HG03064 (cell line): ENCODE measurements at regions not wholly inside any gene's neighbourhood (a gene's known extent, or its start where the extent isn't known, plus 50 kb on each side); places are given as distances from the start of the nearest gene placed in this dataset.

Source experiments
- ATAC-seq: cut with Tn5 transposase; IDR thresholded peaks from one replicate; pipeline ENCODE4 v1.9.1; 2021; ENCODE audit warnings: low read depth; ENCODE audit not compliant: unreplicated experiment

- no peak for ATAC-seq
Measured at GRCh38 chr3:31002730-31003129, 108.3 kb upstream of the GADL1 start.

- no peak for ATAC-seq
Measured at GRCh38 chr3:31004025-31004678, 109.7 kb upstream of the GADL1 start.

- no peak for ATAC-seq
Measured at GRCh38 chr3:31008994-31009393, 114.5 kb upstream of the GADL1 start.

- no peak for ATAC-seq
Measured at GRCh38 chr3:31009881-31010280, 115.4 kb upstream of the GADL1 start.

- no peak for ATAC-seq
Measured at GRCh38 chr3:31010491-31010890, 116.0 kb upstream of the GADL1 start.

- ATAC-seq: no peak
Measured at GRCh38 chr3:31011380-31011779, 116.9 kb upstream of the GADL1 start.

GRCh38 chr3:31013090-31013489 is 118.6 kb upstream of the GADL1 start:
- ATAC-seq: no peak

GRCh38 chr3:31013843-31014242 is 119.4 kb upstream of the GADL1 start:
- ATAC-seq: no peak

- ATAC-seq: no peak
Measured at GRCh38 chr3:31014317-31015040, 120.0 kb upstream of the GADL1 start.

- ATAC-seq: no peak
Measured at GRCh38 chr3:31016196-31016595, 121.7 kb upstream of the GADL1 start.

- ATAC-seq: no peak
Measured at GRCh38 chr3:31022716-31023115, 128.3 kb upstream of the GADL1 start.

GRCh38 chr3:31025541-31025940 is 131.1 kb upstream of the GADL1 start:
- no peak for ATAC-seq

- no peak for ATAC-seq
Measured at GRCh38 chr3:31027191-31027761, 132.8 kb upstream of the GADL1 start.

GRCh38 chr3:31027914-31028313 is 133.5 kb upstream of the GADL1 start:
- ATAC-seq: no peak

- ATAC-seq: no peak
Measured at GRCh38 chr3:31028766-31029165, 134.3 kb upstream of the GADL1 start.

- ATAC-seq: no peak
Measured at GRCh38 chr3:31029706-31030105, 135.2 kb upstream of the GADL1 start.

GRCh38 chr3:31035681-31036080 is 141.2 kb upstream of the GADL1 start:
- ATAC-seq: no peak

- no peak for ATAC-seq
Measured at GRCh38 chr3:31038086-31038739, 143.8 kb upstream of the GADL1 start.

- no peak for ATAC-seq
Measured at GRCh38 chr3:31039145-31039544, 144.7 kb upstream of the GADL1 start.

GRCh38 chr3:31041161-31041978 is 146.9 kb upstream of the GADL1 start:
- ATAC-seq: no peak
